ENCODE measurements at regions not wholly inside any gene's neighbourhood (a gene's known extent, or its start where the extent isn't known, plus 50 kb on each side); places are given as distances from the start of the nearest gene placed in this dataset.

- H3K36me3 ChIP-seq: no peaks in the 10 kb centered on the region
- DNase-seq: no peak
- 0 out of 2 replicates have a peak, but pooled peaks cover 3% of the 10 kb centered on the region for H3K27me3 ChIP-seq
- no peaks in the 10 kb centered on the region for H3K9me3 ChIP-seq
- H3K4me3 ChIP-seq: no peak overlapping the region
Measured at GRCh38 chr18:78683191-78684010, 296.2 kb upstream of the SALL3 start.

GRCh38 chr18:78685250-78685979 lies 294.2 kb upstream of the SALL3 start:
- H3K27me3 ChIP-seq: 0 out of 2 replicates have a peak, but pooled peaks cover 3% of the 10 kb centered on the region
- no peaks in the 10 kb centered on the region for H3K36me3 ChIP-seq
- no peaks in the 10 kb centered on the region for H3K9me3 ChIP-seq
- no peak overlapping the region for H3K4me3 ChIP-seq
- DNase-seq: no peak

GRCh38 chr18:78685980-78686530 lies 293.6 kb upstream of the SALL3 start:
- Histone ChIP-seq H3K4me3 (no peak overlapping the region), H3K27me3 (0 out of 2 replicates have a peak, but pooled peaks cover 3% of the 10 kb centered on the region), H3K9me3 (no peaks in the 10 kb centered on the region), H3K36me3 (no peaks in the 10 kb centered on the region)
- DNase-seq: no peak

- no peaks in the 10 kb centered on the region for H3K36me3 ChIP-seq
- no peak for DNase-seq
- H3K4me3 ChIP-seq: no peak overlapping the region
- H3K27me3 ChIP-seq: 0 out of 2 replicates have a peak, but pooled peaks cover 3% of the 10 kb centered on the region
- no peaks in the 10 kb centered on the region for H3K9me3 ChIP-seq
Measured at GRCh38 chr18:78686976-78687685, 292.5 kb upstream of the SALL3 start.

GRCh38 chr18:78687736-78688135 lies 291.9 kb upstream of the SALL3 start:
- H3K27me3 ChIP-seq: 0 out of 2 replicates have a peak, but pooled peaks cover 3% of the 10 kb centered on the region
- H3K36me3 ChIP-seq: no peaks in the 10 kb centered on the region
- H3K9me3 ChIP-seq: no peaks in the 10 kb centered on the region
- no peak for DNase-seq
- no peak overlapping the region for H3K4me3 ChIP-seq

- DNase-seq: no peak
- no peak overlapping the region for H3K4me3 ChIP-seq
- H3K9me3 ChIP-seq: no peaks in the 10 kb centered on the region
- H3K27me3 ChIP-seq: 0 out of 2 replicates have a peak, but pooled peaks cover 3% of the 10 kb centered on the region
- no peaks in the 10 kb centered on the region for H3K36me3 ChIP-seq
Measured at GRCh38 chr18:78688249-78688648, 291.4 kb upstream of the SALL3 start.

GRCh38 chr18:78688916-78689315 lies 290.7 kb upstream of the SALL3 start:
- no peak for DNase-seq
- no peak overlapping the region for H3K4me3 ChIP-seq
- H3K36me3 ChIP-seq: no peaks in the 10 kb centered on the region
- H3K27me3 ChIP-seq: 0 out of 2 replicates have a peak, but pooled peaks cover 3% of the 10 kb centered on the region
- H3K9me3 ChIP-seq: no peaks in the 10 kb centered on the region

- DNase-seq: no peak
- Histone ChIP-seq H3K9me3 (no peaks in the 10 kb centered on the region), H3K27me3 (0 out of 2 replicates have a peak, but pooled peaks cover 3% of the 10 kb centered on the region), H3K36me3 (no peaks in the 10 kb centered on the region), H3K4me3 (no peak overlapping the region)
Measured at GRCh38 chr18:78689606-78690005, 290.0 kb upstream of the SALL3 start.

- Histone ChIP-seq H3K36me3 (no peaks in the 10 kb centered on the region), H3K4me3 (no peak overlapping the region), H3K27me3 (peaks cover 2% of the 10 kb centered on the region; the same call in 1 of the 2 replicates), H3K9me3 (no peaks in the 10 kb centered on the region)
- DNase-seq: no peak
Measured at GRCh38 chr18:78692105-78692504, 287.5 kb upstream of the SALL3 start.

- H3K4me3 ChIP-seq: no peak overlapping the region
- no peaks in the 10 kb centered on the region for H3K9me3 ChIP-seq
- H3K27me3 ChIP-seq: peaks cover 2% of the 10 kb centered on the region; the same call in 1 of the 2 replicates
- no peak for DNase-seq
- no peaks in the 10 kb centered on the region for H3K36me3 ChIP-seq
Measured at GRCh38 chr18:78693429-78693828, 286.2 kb upstream of the SALL3 start.

GRCh38 chr18:78696698-78697435 lies 282.8 kb upstream of the SALL3 start:
- H3K36me3 ChIP-seq: no peaks in the 10 kb centered on the region
- H3K27me3 ChIP-seq: peaks cover 3% of the 10 kb centered on the region
- no peaks in the 10 kb centered on the region for H3K9me3 ChIP-seq
- DNase-seq: no peak
- no peak overlapping the region for H3K4me3 ChIP-seq

GRCh38 chr18:78697446-78697845 lies 282.2 kb upstream of the SALL3 start:
- H3K27me3 ChIP-seq: peaks cover 6% of the 10 kb centered on the region
- H3K9me3 ChIP-seq: no peaks in the 10 kb centered on the region
- no peak overlapping the region for H3K4me3 ChIP-seq
- DNase-seq: no peak
- H3K36me3 ChIP-seq: no peaks in the 10 kb centered on the region

- H3K9me3 ChIP-seq: no peaks in the 10 kb centered on the region
- DNase-seq: no peak
Measured at GRCh38 chr18:78698914-78699313, 280.7 kb upstream of the SALL3 start.

GRCh38 chr18:78699499-78699898 lies 280.1 kb upstream of the SALL3 start:
- Histone ChIP-seq H3K36me3 (no peaks in the 10 kb centered on the region), H3K27me3 (peaks cover 6% of the 10 kb centered on the region), H3K9me3 (no peaks in the 10 kb centered on the region), H3K4me3 (no peak overlapping the region)
- no peak for DNase-seq

More at GRCh38 chr18:78698914-78699313, 280.7 kb upstream of the SALL3 start:
- no peak overlapping the region for H3K4me3 ChIP-seq
- H3K27me3 ChIP-seq: peaks cover 6% of the 10 kb centered on the region
- H3K36me3 ChIP-seq: no peaks in the 10 kb centered on the region

- peaks cover 4% of the 10 kb centered on the region; the same call in 1 of the 2 replicates for H3K27me3 ChIP-seq
- no peak for DNase-seq
- H3K36me3 ChIP-seq: no peaks in the 10 kb centered on the region
- no peaks in the 10 kb centered on the region for H3K9me3 ChIP-seq
- no peak overlapping the region for H3K4me3 ChIP-seq
Measured at GRCh38 chr18:78701771-78702396, 277.7 kb upstream of the SALL3 start.
